GM23248 (cell line): ENCODE measurements at regions not wholly inside any gene's neighbourhood (a gene's known extent, or its start where the extent isn't known, plus 50 kb on each side); places are given as distances from the start of the nearest gene placed in this dataset.

Experiments used
- DNase-seq: peaks from one replicate; pipeline ENCODE4 v3.0.0-alpha.2; 2015
- H2AFZ ChIP-seq: fragments of 200-600 bp; sonication (generic); 2 replicates; pipeline ENCODE4 v1.6.1; 2016; ENCODE audit warnings: antibody characterized with exemption
- H3F3A ChIP-seq: fragments of 200-600 bp; sonication (generic); 2 replicates; pipeline ENCODE4 v1.6.1; 2016; ENCODE audit warnings: mild to moderate bottlenecking, antibody characterized with exemption, mixed run types; ENCODE audit not compliant: insufficient read depth
- H3K27ac ChIP-seq: fragments of 200-600 bp; sonication (generic); 2 replicates; pipeline ENCODE4 v1.5.1; 2016; ENCODE audit warnings: mild to moderate bottlenecking
- H3K27me3 ChIP-seq: fragments of 200-600 bp; sonication (generic); replicated peaks from 2 replicates; pipeline ENCODE4 v1.6.1; 2016; ENCODE audit warnings: mild to moderate bottlenecking; ENCODE audit not compliant: insufficient read depth
- H3K36me3 ChIP-seq: fragments of 200-600 bp; sonication (generic); 2 replicates; pipeline ENCODE4 v1.6.1; 2016; ENCODE audit warnings: low read depth, mild to moderate bottlenecking
- H3K4me1 ChIP-seq: fragments of 200-600 bp; sonication (generic); 2 replicates; pipeline ENCODE4 v1.6.1; 2016; ENCODE audit warnings: mild to moderate bottlenecking; ENCODE audit not compliant: insufficient read depth
- H3K4me2 ChIP-seq: fragments of 200-600 bp; sonication (generic); one replicate; pipeline ENCODE4 v1.6.1; 2016; ENCODE audit warnings: mild to moderate bottlenecking; ENCODE audit not compliant: unreplicated experiment
- H3K4me3 ChIP-seq: fragments of 200-600 bp; sonication (generic); 2 replicates; pipeline ENCODE4 v1.5.1; 2016; ENCODE audit warnings: mild to moderate bottlenecking
- H3K79me2 ChIP-seq: fragments of 200-600 bp; sonication (generic); 2 replicates; pipeline ENCODE4 v1.6.1; 2016; ENCODE audit warnings: mild to moderate bottlenecking; ENCODE audit not compliant: insufficient read depth
- H3K9ac ChIP-seq: fragments of 200-600 bp; sonication (generic); 2 replicates; pipeline ENCODE4 v1.6.1; 2016; ENCODE audit warnings: mild to moderate bottlenecking
- H3K9me2 ChIP-seq: fragments of 200-600 bp; sonication (generic); 2 replicates; pipeline ENCODE4 v1.6.1; 2016; ENCODE audit warnings: mixed run types, mild to moderate bottlenecking, moderate library complexity; ENCODE audit not compliant: insufficient read depth
- H3K9me3 ChIP-seq: fragments of 200-600 bp; sonication (generic); one replicate; pipeline ENCODE4 v1.6.1; 2017; ENCODE audit warnings: low read depth
- H4K20me1 ChIP-seq: fragments of 200-600 bp; sonication (generic); 2 replicates; pipeline ENCODE4 v1.6.0; 2016; ENCODE audit not compliant: insufficient read depth
- EZH2 ChIP-seq: fragments of 200-600 bp; sonication (generic); IDR thresholded peaks from 2 replicates; pipeline ENCODE4 v1.6.1; 2018; ENCODE audit warnings: antibody characterized with exemption, mild to moderate bottlenecking; ENCODE audit not compliant: insufficient read depth, poor library complexity, severe bottlenecking
- EZH2phosphoT487 ChIP-seq: fragments of 200-600 bp; sonication (generic); IDR thresholded peaks from 2 replicates; pipeline ENCODE4 v1.6.1; 2018; ENCODE audit warnings: antibody characterized with exemption, moderate library complexity, mild to moderate bottlenecking, low read depth; ENCODE audit not compliant: insufficient read depth
- WGBS, 2 experiments: methylation state at CpG; one replicate each; pipeline ENCODE4 v1.1.6; 2015 to 2017; ENCODE audit warnings: low lambda C conversion rate in 2 of 2, low coverage in 1 of 2; ENCODE audit errors: missing lambda C conversion rate in 2 of 2; 5-methylcytosine and 5-hydroxymethylcytosine counted together
- in situ Hi-C: fragments of 300-500 bp; cut with MboI; formaldehyde crosslinking; loops from 2 replicates; pipeline ENCODE4 v1.15.0; 2020

GRCh38 chr4:65217179-65217578 is 453.1 kb downstream of the EPHA5 start:
- no peaks in the 10 kb centered on the region for H3K79me2 ChIP-seq
- H3K9me3 ChIP-seq = no peaks in the 10 kb centered on the region
- no peaks in the 10 kb centered on the region for H3K9me2 ChIP-seq
- 8 to 11% methylated on average over 2 of the region's 2 CpGs for WGBS, 2 experiments
- no peak for DNase-seq
- TF ChIP-seq EZH2 (no peak), EZH2phosphoT487 (no peak)
- no peak overlapping the region for H3K4me2 ChIP-seq
- H3K27me3 ChIP-seq = no peaks in the 10 kb centered on the region
- H2AFZ ChIP-seq = no peak overlapping the region
- no peak overlapping the region for H3K9ac ChIP-seq
- H3F3A ChIP-seq = no peaks in the 10 kb centered on the region
- H3K27ac ChIP-seq = no peak overlapping the region
- in situ Hi-C loops = no loop called here
- H3K36me3 ChIP-seq = no peaks in the 10 kb centered on the region
- no peaks in the 10 kb centered on the region for H3K4me1 ChIP-seq
- H4K20me1 ChIP-seq = no peaks in the 10 kb centered on the region
- H3K4me3 ChIP-seq = no peak overlapping the region

GRCh38 chr4:65202853-65203236 is 467.4 kb downstream of the EPHA5 start:
- Histone ChIP-seq H3K36me3 (no peaks in the 10 kb centered on the region), H2AFZ (no peak overlapping the region), H4K20me1 (no peaks in the 10 kb centered on the region), H3K9me2 (no peaks in the 10 kb centered on the region), H3K27me3 (no peaks in the 10 kb centered on the region), H3K79me2 (no peaks in the 10 kb centered on the region), H3K4me1 (no peaks in the 10 kb centered on the region), H3K9me3 (no peaks in the 10 kb centered on the region), H3K4me2 (no peak overlapping the region), H3K27ac (no peak overlapping the region), H3K4me3 (no peak overlapping the region), H3F3A (no peaks in the 10 kb centered on the region), H3K9ac (no peak overlapping the region)
- DNase-seq = no peak
- in situ Hi-C loops = no loop called here
- no peak for TF ChIP-seq EZH2phosphoT487
- TF ChIP-seq EZH2 = no peak

- no peak overlapping the region for H3K9ac ChIP-seq
- no peaks in the 10 kb centered on the region for H3F3A ChIP-seq
- no peak for DNase-seq
- H3K4me2 ChIP-seq = no peak overlapping the region
- no peaks in the 10 kb centered on the region for H4K20me1 ChIP-seq
- no peaks in the 10 kb centered on the region for H3K9me2 ChIP-seq
- H3K9me3 ChIP-seq = no peaks in the 10 kb centered on the region
- WGBS, 2 experiments = 8 to 10% methylated on average over 2 of the region's 2 CpGs
- no peaks in the 10 kb centered on the region for H3K27me3 ChIP-seq
- H3K4me3 ChIP-seq = no peak overlapping the region
- no peak overlapping the region for H3K27ac ChIP-seq
- H2AFZ ChIP-seq = no peak overlapping the region
- TF ChIP-seq EZH2 = no peak
- no peak for TF ChIP-seq EZH2phosphoT487
- no peaks in the 10 kb centered on the region for H3K36me3 ChIP-seq
- H3K4me1 ChIP-seq = no peaks in the 10 kb centered on the region
- in situ Hi-C loops = no loop called here
- no peaks in the 10 kb centered on the region for H3K79me2 ChIP-seq
Measured at GRCh38 chr4:65202165-65202852, 468.0 kb downstream of the EPHA5 start.

DNA sequence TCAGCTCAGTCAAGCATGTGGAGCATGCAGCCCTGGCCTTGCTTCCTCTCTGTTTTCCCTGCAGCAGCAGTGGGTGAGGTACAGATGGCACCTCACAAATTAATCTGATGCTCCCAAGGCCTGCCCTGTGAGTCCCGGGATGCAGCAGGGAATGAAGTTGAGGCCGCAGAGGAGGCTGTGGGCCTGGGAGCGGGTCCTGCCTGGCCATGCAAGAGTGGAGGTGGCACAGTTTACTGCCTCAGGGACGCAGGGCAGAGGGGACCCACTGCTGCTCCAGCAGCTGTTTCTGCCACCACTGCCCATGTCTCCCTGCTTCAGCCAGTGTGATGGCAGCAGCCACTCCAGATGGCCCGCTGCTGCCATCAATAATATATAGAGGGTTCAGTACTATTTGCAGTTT is 474.6 kb downstream of the EPHA5 start:
- Histone ChIP-seq H3K4me1 (no peaks in the 10 kb centered on the region), H2AFZ (no peak overlapping the region), H4K20me1 (no peaks in the 10 kb centered on the region), H3K4me3 (no peak overlapping the region), H3K9ac (no peak overlapping the region), H3K79me2 (no peaks in the 10 kb centered on the region), H3K4me2 (no peak overlapping the region), H3F3A (no peaks in the 10 kb centered on the region), H3K27me3 (no peaks in the 10 kb centered on the region), H3K36me3 (no peaks in the 10 kb centered on the region), H3K9me2 (no peaks in the 10 kb centered on the region), H3K9me3 (no peaks in the 10 kb centered on the region), H3K27ac (no peak overlapping the region)
- WGBS, 2 experiments = 28 to 30% methylated on average over 2 to 5 of the region's 5 CpGs
- in situ Hi-C loops = no loop called here
- no peak for DNase-seq
- TF ChIP-seq EZH2phosphoT487 = no peak
- TF ChIP-seq EZH2 = no peak

- Histone ChIP-seq H3K9me2 (no peaks in the 10 kb centered on the region), H3K9ac (no peak overlapping the region), H4K20me1 (no peaks in the 10 kb centered on the region), H3K9me3 (no peaks in the 10 kb centered on the region), H3K4me1 (no peaks in the 10 kb centered on the region), H3K4me3 (no peak overlapping the region), H3K4me2 (no peak overlapping the region), H3K27me3 (no peaks in the 10 kb centered on the region), H2AFZ (no peak overlapping the region), H3K36me3 (no peaks in the 10 kb centered on the region), H3K27ac (no peak overlapping the region), H3K79me2 (no peaks in the 10 kb centered on the region), H3F3A (no peaks in the 10 kb centered on the region)
- in situ Hi-C loops = no loop called here
- DNase-seq = no peak
- no peak for TF ChIP-seq EZH2phosphoT487
- TF ChIP-seq EZH2 = no peak
- 0% methylated on average over 2 of the region's 2 CpGs for WGBS, 2 experiments
Measured at GRCh38 chr4:65195002-65195401, 475.3 kb downstream of the EPHA5 start.
